HK-2 (cell line): ENCODE measurements at regions not wholly inside any gene's neighbourhood (a gene's known extent, or its start where the extent isn't known, plus 50 kb on each side); places are given as distances from the start of the nearest gene placed in this dataset.

ENCODE experiments used
- DNase-seq: peaks from one replicate; pipeline ENCODE4 v3.0.0-alpha.2; 2018; ENCODE audit not compliant: unreplicated experiment

GRCh38 chr1:59022799-59023198 lies 239.0 kb upstream of the JUN start:
- DNase-seq = no peak

- DNase-seq = no peak
These were observed 241.4 kb upstream of the JUN start for GRCh38 chr1:59025201-59025600.

- DNase-seq = no peak
These were observed 242.1 kb upstream of the JUN start for GRCh38 chr1:59025898-59026426.

- no peak for DNase-seq
These were observed 242.7 kb upstream of the JUN start for GRCh38 chr1:59026472-59026948.

GRCh38 chr1:59027177-59027576 lies 243.3 kb upstream of the JUN start:
- DNase-seq = no peak

GRCh38 chr1:59028048-59028447 lies 244.2 kb upstream of the JUN start:
- DNase-seq = no peak

- no peak for DNase-seq
These were observed 245.7 kb upstream of the JUN start for GRCh38 chr1:59029411-59030167.

GRCh38 chr1:59032228-59032627 lies 248.4 kb upstream of the JUN start:
- no peak for DNase-seq

GRCh38 chr1:59033761-59034160 lies 249.9 kb upstream of the JUN start:
- no peak for DNase-seq

GRCh38 chr1:59034925-59035324 lies 251.1 kb upstream of the JUN start:
- no peak for DNase-seq

- no peak for DNase-seq
These were observed 255.7 kb upstream of the JUN start for GRCh38 chr1:59039551-59039950.

GRCh38 chr1:59040486-59040885 lies 256.4 kb upstream of the FGGY start:
- DNase-seq = no peak

GRCh38 chr1:59041646-59042277 lies 255.1 kb upstream of the FGGY start:
- DNase-seq = no peak

GRCh38 chr1:59043796-59044195 lies 253.1 kb upstream of the FGGY start:
- peak; percentile 61 for DNase-seq

GRCh38 chr1:59044535-59045121 lies 252.3 kb upstream of the FGGY start:
- no peak for DNase-seq

- DNase-seq = no peak
These were observed 251.8 kb upstream of the FGGY start for GRCh38 chr1:59045137-59045536.

- DNase-seq = no peak
These were observed 251.3 kb upstream of the FGGY start for GRCh38 chr1:59045636-59046035.

GRCh38 chr1:59046134-59046533 lies 250.8 kb upstream of the FGGY start:
- no peak for DNase-seq

GRCh38 chr1:59046730-59047157 lies 250.2 kb upstream of the FGGY start:
- no peak for DNase-seq

- no peak for DNase-seq
These were observed 245.9 kb upstream of the FGGY start for GRCh38 chr1:59051007-59051406.

GRCh38 chr1:59052166-59052590 lies 244.7 kb upstream of the FGGY start:
- no peak for DNase-seq

GRCh38 chr1:59054172-59054571 lies 242.7 kb upstream of the FGGY start:
- DNase-seq = no peak
